ENCODE measurements at regions not wholly inside any gene's neighbourhood (a gene's known extent, or its start where the extent isn't known, plus 50 kb on each side); places are given as distances from the start of the nearest gene placed in this dataset.
A peak's percentile ranks its signal among the peaks of the same experiment; 100 is the strongest.

DNA sequence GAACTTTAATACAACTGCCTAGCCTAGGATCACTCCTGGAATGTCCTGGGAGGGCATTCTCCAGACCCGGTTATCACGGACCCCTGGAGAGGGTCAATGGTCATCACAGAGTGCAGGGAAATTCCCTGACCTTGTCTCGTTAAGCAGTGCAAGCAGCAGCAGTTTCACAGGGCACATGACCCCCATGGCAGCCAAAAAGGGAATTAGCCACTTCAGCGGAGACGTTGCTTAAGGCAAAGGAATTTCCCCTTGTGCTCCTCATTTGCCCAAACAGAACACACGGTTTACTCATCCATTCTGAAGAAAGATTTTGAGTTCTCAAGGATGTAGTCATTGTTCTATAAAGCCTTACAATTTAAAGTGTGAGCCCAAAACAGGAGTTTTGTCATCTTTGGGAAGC lies 260.3 kb downstream of the SNX13 start:
- FAIRE-seq = no peak
- TF ChIP-seq, protein P1, sequence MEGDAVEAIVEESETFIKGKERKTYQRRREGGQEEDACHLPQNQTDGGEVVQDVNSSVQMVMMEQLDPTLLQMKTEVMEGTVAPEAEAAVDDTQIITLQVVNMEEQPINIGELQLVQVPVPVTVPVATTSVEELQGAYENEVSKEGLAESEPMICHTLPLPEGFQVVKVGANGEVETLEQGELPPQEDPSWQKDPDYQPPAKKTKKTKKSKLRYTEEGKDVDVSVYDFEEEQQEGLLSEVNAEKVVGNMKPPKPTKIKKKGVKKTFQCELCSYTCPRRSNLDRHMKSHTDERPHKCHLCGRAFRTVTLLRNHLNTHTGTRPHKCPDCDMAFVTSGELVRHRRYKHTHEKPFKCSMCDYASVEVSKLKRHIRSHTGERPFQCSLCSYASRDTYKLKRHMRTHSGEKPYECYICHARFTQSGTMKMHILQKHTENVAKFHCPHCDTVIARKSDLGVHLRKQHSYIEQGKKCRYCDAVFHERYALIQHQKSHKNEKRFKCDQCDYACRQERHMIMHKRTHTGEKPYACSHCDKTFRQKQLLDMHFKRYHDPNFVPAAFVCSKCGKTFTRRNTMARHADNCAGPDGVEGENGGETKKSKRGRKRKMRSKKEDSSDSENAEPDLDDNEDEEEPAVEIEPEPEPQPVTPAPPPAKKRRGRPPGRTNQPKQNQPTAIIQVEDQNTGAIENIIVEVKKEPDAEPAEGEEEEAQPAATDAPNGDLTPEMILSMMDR (IDR thresholded peaks at IDR 0.05; ENCODE audit: insufficient read depth, missing control alignments) = no peak
- no peak for DNase-seq (ENCODE audit: insufficient read length, low spot score)

DNA sequence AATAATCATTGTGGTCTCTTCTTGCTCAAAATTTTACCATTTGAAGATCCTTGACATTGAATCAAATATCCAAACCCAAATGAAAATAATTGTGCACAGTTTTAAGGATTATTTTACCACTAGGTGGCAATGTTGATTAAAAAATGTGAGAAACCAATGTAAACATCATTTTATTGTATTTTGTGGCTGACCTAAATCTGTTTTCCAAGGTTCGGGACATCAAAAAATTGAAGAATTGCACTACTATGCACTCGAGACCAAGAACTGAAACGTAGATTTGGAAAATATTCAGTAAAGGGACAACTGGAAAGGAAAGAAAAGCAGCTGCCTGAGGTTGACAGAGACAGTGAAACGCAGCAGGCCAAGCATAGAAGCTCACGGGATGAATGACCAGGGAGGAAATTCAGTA lies 259.3 kb downstream of the SNX13 start:
- DNase-seq (ENCODE audit: insufficient read length, low spot score) (no peak), FAIRE-seq (peak; percentile 83)
- TF ChIP-seq, protein P1 (IDR thresholded peaks at IDR 0.05; ENCODE audit: insufficient read depth, missing control alignments) = peak; percentile 46

DNA sequence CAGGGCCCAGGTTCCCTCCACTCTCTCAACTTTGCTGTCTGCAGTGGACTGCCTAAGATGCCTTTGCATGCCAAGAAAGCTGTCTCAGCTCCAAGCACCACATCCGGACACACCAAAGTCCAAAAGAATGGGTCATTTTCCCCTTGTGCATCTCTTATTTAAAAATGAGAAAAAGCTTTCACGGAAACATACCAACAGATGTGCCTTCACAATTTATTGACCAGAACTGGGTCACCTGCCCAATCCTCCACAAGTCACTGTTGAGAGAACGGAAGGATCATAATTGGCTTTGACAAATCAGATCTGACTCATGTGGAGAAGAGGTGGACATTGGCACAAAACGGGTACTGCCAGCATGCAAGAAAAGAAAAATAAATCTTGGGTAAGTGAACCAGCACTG lies 258.3 kb downstream of the SNX13 start:
- no peak for FAIRE-seq
- TF ChIP-seq, protein P1 (IDR thresholded peaks at IDR 0.05; ENCODE audit: insufficient read depth, missing control alignments) = no peak
- DNase-seq (ENCODE audit: insufficient read length, low spot score) = no peak

DNA sequence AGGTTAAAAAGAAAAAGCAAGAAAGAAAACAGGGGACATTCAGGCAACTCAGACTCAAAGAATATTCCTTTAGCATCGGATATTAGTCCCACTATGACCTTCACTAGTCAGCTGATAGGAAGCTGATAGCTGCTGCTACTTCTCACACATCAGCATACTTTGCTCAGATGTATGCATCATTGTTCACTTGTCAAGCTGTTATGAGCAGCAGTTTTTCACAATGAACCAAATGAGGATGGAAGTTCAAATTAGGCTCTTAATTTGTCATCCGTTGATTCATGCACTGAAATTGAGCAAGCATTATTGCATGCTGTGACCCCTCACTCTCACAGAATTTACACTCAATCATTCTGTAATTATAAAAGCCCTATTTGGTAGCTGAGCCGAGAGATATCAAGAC lies 257.7 kb downstream of the SNX13 start:
- no peak for FAIRE-seq
- TF ChIP-seq, protein P1 (IDR thresholded peaks at IDR 0.05; ENCODE audit: insufficient read depth, missing control alignments) = no peak
- no peak for DNase-seq (ENCODE audit: insufficient read length, low spot score)

DNA sequence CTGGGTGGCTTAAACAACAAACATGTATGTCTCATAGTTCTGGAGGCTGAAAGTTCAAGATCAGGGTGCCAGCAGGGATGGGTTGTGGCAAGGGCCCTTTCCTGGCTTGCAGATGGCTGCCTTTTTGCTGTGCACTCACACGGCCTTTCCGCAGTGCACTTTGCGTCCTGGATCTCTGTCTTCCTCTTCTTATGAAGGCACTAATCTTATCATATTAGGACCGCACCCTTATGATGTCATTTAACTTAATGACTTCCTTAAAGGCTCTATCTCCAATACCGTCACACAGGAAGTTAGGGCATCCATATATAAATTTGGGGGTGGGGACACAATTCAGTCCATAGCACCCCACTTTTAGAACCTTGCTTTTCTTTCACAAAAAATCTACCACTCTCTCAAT lies 255.2 kb downstream of the SNX13 start:
- TF ChIP-seq, protein P1 (IDR thresholded peaks at IDR 0.05; ENCODE audit: insufficient read depth, missing control alignments) = no peak
- FAIRE-seq = no peak
- no peak for DNase-seq (ENCODE audit: insufficient read length, low spot score)

DNA sequence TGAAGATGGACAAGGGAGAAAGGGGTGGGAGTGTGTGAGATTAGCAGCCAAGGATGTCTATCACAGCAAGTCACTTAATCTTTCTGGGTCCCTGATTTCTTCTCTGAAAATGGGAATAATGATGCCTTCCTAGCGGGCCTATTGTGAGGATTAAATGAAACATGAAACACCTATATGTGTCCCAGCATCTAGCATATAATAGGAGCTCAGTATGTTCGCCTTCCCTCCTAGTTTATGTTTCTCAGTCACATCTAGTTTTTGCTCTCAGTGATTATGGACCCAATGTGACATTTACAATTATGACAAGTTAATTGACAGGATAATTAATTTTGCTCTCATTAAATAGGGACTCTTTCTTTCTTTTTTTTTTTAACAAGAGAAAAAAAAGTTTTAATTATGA lies 252.9 kb downstream of the SNX13 start:
- no peak for FAIRE-seq
- TF ChIP-seq, protein P1 (IDR thresholded peaks at IDR 0.05; ENCODE audit: insufficient read depth, missing control alignments) = no peak
- DNase-seq (ENCODE audit: insufficient read length, low spot score) = no peak

DNA sequence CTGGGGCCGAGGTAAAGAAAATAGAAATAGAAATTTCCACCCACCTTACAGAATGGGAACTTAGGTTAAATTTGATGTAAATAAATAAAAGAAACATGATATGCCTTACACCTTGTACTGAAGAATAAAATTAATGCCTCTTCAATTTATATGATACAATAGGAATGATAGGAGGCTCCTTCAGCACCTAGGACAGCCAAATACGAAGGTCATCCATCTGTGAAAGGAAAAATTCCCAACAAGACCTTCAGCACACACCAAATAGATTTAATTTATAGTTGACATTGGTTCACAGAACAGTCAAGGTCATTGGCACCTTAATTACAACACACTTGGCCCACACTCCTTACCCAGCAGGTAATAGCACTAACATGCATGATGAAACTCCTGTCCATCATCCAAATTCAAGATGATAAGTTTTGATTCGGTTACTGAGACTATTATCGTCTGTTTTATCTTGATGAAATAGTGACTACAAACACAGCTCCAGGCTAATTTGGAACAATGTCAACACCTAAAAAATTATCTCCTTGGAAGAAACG lies 250.9 kb downstream of the SNX13 start:
- DNase-seq (ENCODE audit: insufficient read length, low spot score) (no peak), FAIRE-seq (no peak)
- TF ChIP-seq, protein P1 (IDR thresholded peaks at IDR 0.05; ENCODE audit: insufficient read depth, missing control alignments) = no peak
